ENCODE measurements at regions not wholly inside any gene's neighbourhood (a gene's known extent, or its start where the extent isn't known, plus 50 kb on each side); places are given as distances from the start of the nearest gene placed in this dataset.
"Not testable (repeated sequence)": the region's sequence is repeated elsewhere in the genome, so short reads cannot be mapped to it uniquely, and the experiment has no call there.

- H3K9me3 ChIP-seq: no peaks in the 10 kb centered on the region
- H3K27me3 ChIP-seq: no peaks in the 10 kb centered on the region
- TF ChIP-seq POLR2A (IDR thresholded peaks at IDR 0.05) (no peak), CTCF (IDR thresholded peaks at IDR 0.05) (no peak)
- ATAC-seq: no peak
- DNase-seq: no peak
- no peaks in the 10 kb centered on the region for H3K36me3 ChIP-seq (replicated peaks in 1 of 2; ENCODE audit: insufficient read depth in 1 of 2, low read depth in 2 of 2)
- no peak overlapping the region for H3K27ac ChIP-seq
- intact Hi-C loops (cut with DNase I): no loop called here
- H3K4me1 ChIP-seq: no peaks in the 10 kb centered on the region
- WGBS, 2 donors: 17 to 31% methylated on average over 1 of the region's 1 CpG
- no peak overlapping the region for H3K4me3 ChIP-seq
Observed at GRCh38 chr7:79608005-79608404, 154.5 kb upstream of the MAGI2 start.

- no peaks in the 10 kb centered on the region for H3K4me1 ChIP-seq
- no peaks in the 10 kb centered on the region for H3K27me3 ChIP-seq
- intact Hi-C loops (cut with DNase I): no loop called here
- 75 to 79% methylated on average over 4 of the region's 4 CpGs for WGBS, 2 donors
- TF ChIP-seq POLR2A (IDR thresholded peaks at IDR 0.05) (no peak), CTCF (IDR thresholded peaks at IDR 0.05) (no peak)
- H3K4me3 ChIP-seq: no peak overlapping the region
- no peaks in the 10 kb centered on the region for H3K9me3 ChIP-seq
- no peak for ATAC-seq
- H3K36me3 ChIP-seq (replicated peaks in 1 of 2; ENCODE audit: insufficient read depth in 1 of 2, low read depth in 2 of 2): no peaks in the 10 kb centered on the region
- DNase-seq: no peak
- H3K27ac ChIP-seq: no peak overlapping the region
Observed at GRCh38 chr7:79604841-79605240, 151.4 kb upstream of the MAGI2 start.

GRCh38 chr7:79598351-79598750, 144.9 kb upstream of the MAGI2 start:
- DNase-seq (no peak), ATAC-seq (no peak)
- Histone ChIP-seq H3K27me3 (no peaks in the 10 kb centered on the region), H3K4me3 (no peak overlapping the region), H3K9me3 (no peaks in the 10 kb centered on the region), H3K36me3 (replicated peaks in 1 of 2; ENCODE audit: insufficient read depth in 1 of 2, low read depth in 2 of 2) (no peaks in the 10 kb centered on the region), H3K27ac (no peak overlapping the region), H3K4me1 (no peaks in the 10 kb centered on the region)
- TF ChIP-seq POLR2A (IDR thresholded peaks at IDR 0.05) (no peak), CTCF (IDR thresholded peaks at IDR 0.05) (no peak)
- WGBS, 2 donors: 52 to 55% methylated on average over 3 of the region's 3 CpGs
- intact Hi-C loops (cut with DNase I): no loop called here

- intact Hi-C loops (cut with DNase I): not testable (repeated sequence)
Observed at GRCh38 chr7:79594671-79595070, 141.2 kb upstream of the MAGI2 start.

GRCh38 chr7:79593866-79594301, 140.4 kb upstream of the MAGI2 start:
- intact Hi-C loops (cut with DNase I): no loop called here
- no peak overlapping the region for H3K4me3 ChIP-seq

More at GRCh38 chr7:79594671-79595070, 141.2 kb upstream of the MAGI2 start:
- not testable (repeated sequence) for H3K27ac ChIP-seq; ATAC-seq; H3K27me3 ChIP-seq; DNase-seq; H3K36me3 ChIP-seq (replicated peaks in 1 of 2; ENCODE audit: insufficient read depth in 1 of 2, low read depth in 2 of 2); H3K4me1 ChIP-seq; H3K9me3 ChIP-seq; H3K4me3 ChIP-seq
- 37 to 45% methylated on average over 5 of the region's 5 CpGs for WGBS, 2 donors

More at GRCh38 chr7:79593866-79594301, 140.4 kb upstream of the MAGI2 start:
- no peaks in the 10 kb centered on the region for H3K27me3 ChIP-seq
- no peak for DNase-seq
- no peak overlapping the region for H3K27ac ChIP-seq
- H3K36me3 ChIP-seq (replicated peaks in 1 of 2; ENCODE audit: insufficient read depth in 1 of 2, low read depth in 2 of 2): no peaks in the 10 kb centered on the region
- no peak for TF ChIP-seq POLR2A (IDR thresholded peaks at IDR 0.05)
- no peak for TF ChIP-seq CTCF (IDR thresholded peaks at IDR 0.05)
- H3K4me1 ChIP-seq: no peaks in the 10 kb centered on the region
- no peak for ATAC-seq
- H3K9me3 ChIP-seq: no peaks in the 10 kb centered on the region
